ENCODE measurements at regions not wholly inside any gene's neighbourhood (a gene's known extent, or its start where the extent isn't known, plus 50 kb on each side); places are given as distances from the start of the nearest gene placed in this dataset.
"Not testable (repeated sequence)": the region's sequence is repeated elsewhere in the genome, so short reads cannot be mapped to it uniquely, and the experiment has no call there.

DNA sequence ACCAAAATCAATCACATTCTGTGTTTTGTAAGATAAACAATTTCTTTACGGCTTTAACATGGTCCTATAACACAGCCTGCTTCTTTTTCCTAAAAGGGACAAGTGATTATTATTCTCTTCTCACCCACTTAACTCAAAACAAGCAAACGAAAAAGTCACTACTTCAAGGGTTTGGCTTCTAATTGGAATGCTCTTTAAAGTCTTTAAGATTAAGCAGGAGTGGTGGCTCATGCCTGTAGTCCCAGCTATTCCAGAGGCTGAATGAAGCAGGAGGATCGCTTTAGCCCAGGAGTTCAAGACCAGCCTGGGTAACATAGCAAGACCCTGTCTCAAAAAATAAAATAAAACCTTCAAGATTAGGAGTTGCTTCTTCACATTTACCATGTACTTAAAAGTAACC is 66.6 kb upstream of the CNEP1R1 start:
- Histone ChIP-seq H3K9me3 (ENCODE audit: control insufficient read depth in 2 of 3, insufficient read depth in 1 of 3, low read length in 3 of 3) (no peaks in the 10 kb centered on the region), H3K27ac (ENCODE audit: low read depth in 2 of 2, low read length in 2 of 2) (no peak overlapping the region), H3K27me3 (ENCODE audit: control insufficient read depth, insufficient read depth, low read length) (no peaks in the 10 kb centered on the region), H3K4me1 (ENCODE audit: control insufficient read depth in 2 of 3, insufficient read depth in 2 of 3, low read depth in 1 of 3, low read length in 3 of 3) (peaks cover 0 to 2% (median 0%) of the 10 kb centered on the region in 3 donors), H3K9ac (ENCODE audit: low read length in 3 of 3) (no peak overlapping the region), H3K4me3 (ENCODE audit: low read length in 3 of 3) (no peak overlapping the region), H3K36me3 (ENCODE audit: control insufficient read depth in 2 of 3, insufficient read depth in 3 of 3, low read length in 3 of 3) (no peaks in the 10 kb centered on the region)
- FAIRE-seq (no peak), DNase-seq (no peak)
- TF ChIP-seq, protein P1, sequence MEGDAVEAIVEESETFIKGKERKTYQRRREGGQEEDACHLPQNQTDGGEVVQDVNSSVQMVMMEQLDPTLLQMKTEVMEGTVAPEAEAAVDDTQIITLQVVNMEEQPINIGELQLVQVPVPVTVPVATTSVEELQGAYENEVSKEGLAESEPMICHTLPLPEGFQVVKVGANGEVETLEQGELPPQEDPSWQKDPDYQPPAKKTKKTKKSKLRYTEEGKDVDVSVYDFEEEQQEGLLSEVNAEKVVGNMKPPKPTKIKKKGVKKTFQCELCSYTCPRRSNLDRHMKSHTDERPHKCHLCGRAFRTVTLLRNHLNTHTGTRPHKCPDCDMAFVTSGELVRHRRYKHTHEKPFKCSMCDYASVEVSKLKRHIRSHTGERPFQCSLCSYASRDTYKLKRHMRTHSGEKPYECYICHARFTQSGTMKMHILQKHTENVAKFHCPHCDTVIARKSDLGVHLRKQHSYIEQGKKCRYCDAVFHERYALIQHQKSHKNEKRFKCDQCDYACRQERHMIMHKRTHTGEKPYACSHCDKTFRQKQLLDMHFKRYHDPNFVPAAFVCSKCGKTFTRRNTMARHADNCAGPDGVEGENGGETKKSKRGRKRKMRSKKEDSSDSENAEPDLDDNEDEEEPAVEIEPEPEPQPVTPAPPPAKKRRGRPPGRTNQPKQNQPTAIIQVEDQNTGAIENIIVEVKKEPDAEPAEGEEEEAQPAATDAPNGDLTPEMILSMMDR (IDR thresholded peaks at IDR 0.05; ENCODE audit: borderline replicate concordance, extremely low read depth, insufficient read depth) = no peak
- intact Hi-C loops (cut with DNase I) = no loop called here

DNA sequence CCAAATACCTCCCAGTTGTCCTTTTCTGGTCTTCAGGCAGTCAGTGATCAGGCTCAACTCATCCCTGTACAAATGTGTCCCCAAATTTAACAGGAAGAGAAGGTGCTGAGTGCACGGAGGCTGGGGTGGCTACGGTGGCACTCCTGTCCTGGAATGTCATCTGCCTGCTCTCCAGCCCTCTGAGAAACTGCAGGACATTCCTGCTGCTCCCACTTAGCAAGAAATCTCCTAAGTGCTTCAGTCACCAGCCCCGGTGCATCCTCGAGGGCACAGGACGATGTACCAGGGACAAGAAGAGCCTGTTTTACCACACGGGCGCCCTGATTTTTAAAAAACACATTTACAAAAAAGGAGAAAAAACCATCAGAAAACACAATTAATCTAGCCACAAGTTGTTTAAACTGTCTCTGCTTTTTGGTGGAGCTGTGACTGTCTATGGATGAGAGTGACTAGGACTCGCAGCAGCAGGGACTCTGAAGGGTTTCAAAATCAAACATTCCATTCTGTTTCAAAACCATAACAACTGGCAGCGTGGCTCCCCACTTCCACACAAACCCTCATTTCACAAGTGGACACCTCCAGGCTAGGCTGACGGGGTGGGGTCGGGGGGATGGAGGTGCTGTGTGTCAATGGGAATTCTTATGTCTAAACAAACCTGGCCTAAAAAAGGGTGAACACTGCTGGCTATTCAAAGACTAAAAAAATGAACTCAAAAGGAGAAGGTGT is 65.3 kb upstream of the CNEP1R1 start:
- intact Hi-C loops (cut with DNase I) = no loop called here
- H3K36me3 ChIP-seq (ENCODE audit: control insufficient read depth in 2 of 3, insufficient read depth in 3 of 3, low read length in 3 of 3) = no peaks in the 10 kb centered on the region
- peaks cover 0 to 2% (median 0%) of the 10 kb centered on the region in 3 donors for H3K4me1 ChIP-seq (ENCODE audit: control insufficient read depth in 2 of 3, insufficient read depth in 2 of 3, low read depth in 1 of 3, low read length in 3 of 3)
- TF ChIP-seq, protein P1 (IDR thresholded peaks at IDR 0.05; ENCODE audit: borderline replicate concordance, extremely low read depth, insufficient read depth) = no peak
- DNase-seq (no peak), FAIRE-seq (no peak)
- H3K9me3 ChIP-seq (ENCODE audit: control insufficient read depth in 2 of 3, insufficient read depth in 1 of 3, low read length in 3 of 3) = no peaks in the 10 kb centered on the region
- no peak overlapping the region for H3K4me3 ChIP-seq (ENCODE audit: low read length in 3 of 3)
- H3K27me3 ChIP-seq (ENCODE audit: control insufficient read depth, insufficient read depth, low read length) = no peaks in the 10 kb centered on the region
- no peak overlapping the region for H3K27ac ChIP-seq (ENCODE audit: low read depth in 2 of 2, low read length in 2 of 2)
- H3K9ac ChIP-seq (ENCODE audit: low read length in 3 of 3) = no peak overlapping the region

DNA sequence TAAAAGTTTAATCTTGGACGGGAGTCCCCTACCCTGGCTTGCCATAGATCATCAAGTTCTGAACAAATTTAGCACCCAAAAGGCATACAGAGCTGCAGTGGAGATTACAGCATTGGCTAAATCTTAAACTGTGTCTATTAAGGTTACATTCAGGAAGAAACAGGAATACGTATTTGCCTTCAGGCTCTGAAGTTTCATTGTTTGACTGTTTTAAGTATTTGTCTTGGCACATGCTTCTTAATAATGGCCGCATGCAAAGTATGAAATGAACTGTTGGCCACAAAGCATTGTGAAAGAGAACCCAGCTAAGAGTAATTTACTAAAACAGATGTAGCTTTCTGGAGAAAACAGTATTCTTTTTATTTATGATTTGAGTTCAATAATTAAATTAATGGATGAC is 63.9 kb upstream of the CNEP1R1 start:
- Histone ChIP-seq H3K9me3 (ENCODE audit: control insufficient read depth in 2 of 3, insufficient read depth in 1 of 3, low read length in 3 of 3) (no peaks in the 10 kb centered on the region), H3K4me1 (ENCODE audit: control insufficient read depth in 2 of 3, insufficient read depth in 2 of 3, low read depth in 1 of 3, low read length in 3 of 3) (peaks cover 0 to 2% (median 0%) of the 10 kb centered on the region in 3 donors), H3K27ac (ENCODE audit: low read depth in 2 of 2, low read length in 2 of 2) (no peak overlapping the region), H3K27me3 (ENCODE audit: control insufficient read depth, insufficient read depth, low read length) (no peaks in the 10 kb centered on the region), H3K9ac (ENCODE audit: low read length in 3 of 3) (no peak overlapping the region), H3K4me3 (ENCODE audit: low read length in 3 of 3) (no peak overlapping the region), H3K36me3 (ENCODE audit: control insufficient read depth in 2 of 3, insufficient read depth in 3 of 3, low read length in 3 of 3) (no peaks in the 10 kb centered on the region)
- FAIRE-seq = no peak
- TF ChIP-seq, protein P1 (IDR thresholded peaks at IDR 0.05; ENCODE audit: borderline replicate concordance, extremely low read depth, insufficient read depth) = no peak
- intact Hi-C loops (cut with DNase I) = no loop called here
- DNase-seq = no peak

DNA sequence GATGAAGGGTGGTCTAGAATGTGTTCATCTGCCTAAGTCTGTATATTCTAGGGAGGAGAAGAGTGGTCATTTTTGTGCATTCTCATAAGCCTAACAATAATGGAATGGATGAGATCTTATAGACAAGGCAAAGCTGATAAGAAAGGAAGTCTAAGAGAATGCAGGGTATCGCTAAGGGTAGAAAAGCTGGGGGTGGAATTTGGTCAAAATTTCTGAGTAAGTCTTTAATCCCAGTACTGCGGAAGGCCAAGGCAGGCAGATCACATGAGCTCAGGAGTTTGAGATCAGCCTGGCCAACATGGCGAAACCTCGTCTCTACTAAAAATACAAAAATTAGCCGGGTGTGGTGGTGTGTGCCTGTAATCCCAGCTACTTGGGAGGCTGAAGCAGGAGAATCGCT is 62.5 kb upstream of the CNEP1R1 start:
- H3K36me3 ChIP-seq (ENCODE audit: control insufficient read depth in 2 of 3, insufficient read depth in 3 of 3, low read length in 3 of 3); H3K9me3 ChIP-seq (ENCODE audit: control insufficient read depth in 2 of 3, insufficient read depth in 1 of 3, low read length in 3 of 3); H3K27me3 ChIP-seq (ENCODE audit: control insufficient read depth, insufficient read depth, low read length); H3K4me3 ChIP-seq (ENCODE audit: low read length in 3 of 3); H3K27ac ChIP-seq (ENCODE audit: low read depth in 2 of 2, low read length in 2 of 2); H3K9ac ChIP-seq (ENCODE audit: low read length in 3 of 3); FAIRE-seq; H3K4me1 ChIP-seq (ENCODE audit: control insufficient read depth in 2 of 3, insufficient read depth in 2 of 3, low read depth in 1 of 3, low read length in 3 of 3); DNase-seq; intact Hi-C loops (cut with DNase I): not testable (repeated sequence)

Data from kidney (tissue), 13 donors.